ENCODE measurements at regions not wholly inside any gene's neighbourhood (a gene's known extent, or its start where the extent isn't known, plus 50 kb on each side); places are given as distances from the start of the nearest gene placed in this dataset.

DNA sequence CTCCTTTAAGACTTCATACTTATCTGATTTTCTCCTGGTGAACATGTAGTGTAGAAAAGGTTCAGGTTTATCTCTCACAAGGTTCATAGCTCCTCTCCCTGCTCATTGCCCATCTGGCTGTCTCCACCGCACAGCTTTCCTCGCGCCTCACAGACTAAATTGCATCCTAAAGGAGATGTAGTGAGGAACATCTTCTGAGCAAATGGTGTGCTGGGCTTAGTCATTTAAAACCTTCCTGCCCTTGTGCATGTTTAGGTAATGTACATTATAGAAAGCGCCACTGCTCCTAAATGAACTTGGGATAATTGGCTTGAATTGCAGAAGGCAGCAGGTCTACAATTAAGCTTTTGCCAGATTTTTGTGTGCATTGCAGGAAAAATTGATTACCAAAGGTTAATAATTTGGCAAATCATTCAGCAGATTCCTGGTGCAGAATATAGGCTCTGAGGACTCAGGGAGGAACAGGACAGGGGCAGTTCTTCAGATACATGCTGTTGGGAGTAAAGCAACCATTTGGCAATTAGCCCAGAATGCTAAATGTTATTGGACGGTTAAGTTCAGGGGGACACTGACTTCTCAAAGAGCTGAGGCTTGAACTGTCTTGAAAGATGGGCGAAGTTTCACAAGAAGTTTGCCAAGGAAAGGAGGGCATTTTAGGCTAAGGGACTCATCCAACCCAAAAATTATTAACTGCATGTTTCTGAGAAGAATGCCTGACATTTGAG is 108.4 kb upstream of the CLDN10 start:
- Histone ChIP-seq H4K91ac (replicated peaks; ENCODE audit: insufficient read length, low read length) (no peak overlapping the region), H3K56ac (replicated peaks; ENCODE audit: insufficient read length, low read depth, low read length) (no peak overlapping the region), H4K20me1 (replicated peaks in 1 of 2; ENCODE audit: control insufficient read depth in 1 of 2, insufficient read depth in 2 of 2, low read length in 2 of 2) (no peaks in the 10 kb centered on the region), H2BK120ac (replicated peaks; ENCODE audit: low read depth, low read length) (no peak overlapping the region), H3K23ac (ENCODE audit: insufficient read length) (no peak overlapping the region), H2AFZ (ENCODE audit: low read length) (no peak overlapping the region), H2BK20ac (ENCODE audit: low read length) (no peak overlapping the region), H3K4me1 (replicated peaks in 1 of 4; ENCODE audit: control insufficient read depth in 3 of 4, insufficient read depth in 4 of 4, low read length in 3 of 4) (peaks cover 4 to 10% (median 6%) of the 10 kb centered on the region in 4 experiments; a peak in 6 of 7 replicates), H2BK15ac (ENCODE audit: low read length) (no peak overlapping the region), H3K36me3 (ENCODE audit: control insufficient read depth in 2 of 4, insufficient read depth in 4 of 4, low read length in 3 of 4) (no peaks in the 10 kb centered on the region), H2BK5ac (ENCODE audit: low read depth, low read length) (no peak overlapping the region), H3K27me3 (replicated peaks in 1 of 4; ENCODE audit: control insufficient read depth in 3 of 4, extremely low read depth in 1 of 4, insufficient read depth in 3 of 4, low read length in 3 of 4) (no peaks in the 10 kb centered on the region), H3K9ac (replicated peaks in 1 of 4; ENCODE audit: extremely low read depth in 1 of 4, low read depth in 3 of 4, low read length in 3 of 4) (no peak overlapping the region), H3K23me2 (ENCODE audit: low read depth, low read length) (peaks cover 2% of the 10 kb centered on the region), H3K14ac (ENCODE audit: insufficient read length) (no peak overlapping the region), H3K79me2 (ENCODE audit: control insufficient read depth in 1 of 2, insufficient read depth in 2 of 2, low read length in 2 of 2) (no peaks in the 10 kb centered on the region), H3K4me2 (ENCODE audit: insufficient read depth in 1 of 2, low read depth in 2 of 2, low read length in 2 of 2) (no peak overlapping the region), H2BK12ac (ENCODE audit: low read depth, low read length) (no peak overlapping the region), H2AK5ac (ENCODE audit: low read depth, low read length) (no peak overlapping the region), H4K8ac (ENCODE audit: extremely low read depth, insufficient read depth, low read length) (no peak overlapping the region), H3K4ac (replicated peaks; ENCODE audit: insufficient read length, low read depth, low read length) (no peak overlapping the region), H3K4me3 (ENCODE audit: extremely low read depth in 1 of 4, insufficient read depth in 2 of 4, low read depth in 3 of 4, low read length in 4 of 4) (no peak overlapping the region), H3K27ac (ENCODE audit: low read depth, low read length) (no peak overlapping the region), H4K5ac (ENCODE audit: insufficient read length, low read depth, low read length) (no peak overlapping the region), H3K79me1 (ENCODE audit: low read depth, low read length) (no peaks in the 10 kb centered on the region), H3K18ac (ENCODE audit: extremely low read depth, low read length) (no peak overlapping the region), H3K9me3 (ENCODE audit: insufficient read depth in 2 of 2, low read depth in 1 of 2, low read length in 1 of 2) (no peaks in the 10 kb centered on the region)
- TF ChIP-seq RAD21 (IDR thresholded peaks at IDR 0.05 in 1 of 2, conservative IDR thresholded peaks at IDR 0.05 in 1 of 2; ENCODE audit: low read depth in 2 of 2, low read length in 2 of 2) (no peak), RBBP5 (IDR thresholded peaks at IDR 0.05; ENCODE audit: borderline replicate concordance, low read depth, low read length) (no peak), CHD1 (IDR thresholded peaks at IDR 0.05; ENCODE audit: low read depth, low read length) (no peak)
- FAIRE-seq (no peak), DNase-seq (ENCODE audit: low read depth in 1 of 2, low spot score in 2 of 2) (no peak)
- CTCF ChIA-PET (ENCODE audit: partially characterized antibody) = interaction anchor here (0.9 to 1.7 kb wide), 4 partner anchors 8 to 255 kb away, joined by 3 to 5 read pairs (median 3); no protein-coding TSS in a partner anchor
- WGBS, 2 experiments (ENCODE audit: extremely low coverage in 1 of 2, insufficient coverage in 1 of 2, insufficient read length in 1 of 2, insufficient replicate concordance in 2 of 2, low coverage in 1 of 2, low lambda C conversion rate in 2 of 2, missing lambda C conversion rate in 1 of 2) = 91% methylated on average over 6 of the region's 6 CpGs; no CpG with 5 or more reads in 1 of the 2 experiments
- POLR2A ChIA-PET (ENCODE audit: partially characterized antibody) = no interaction called here

Data from H1 (cell line).